ENCODE measurements at regions not wholly inside any gene's neighbourhood (a gene's known extent, or its start where the extent isn't known, plus 50 kb on each side); places are given as distances from the start of the nearest gene placed in this dataset.

DNA sequence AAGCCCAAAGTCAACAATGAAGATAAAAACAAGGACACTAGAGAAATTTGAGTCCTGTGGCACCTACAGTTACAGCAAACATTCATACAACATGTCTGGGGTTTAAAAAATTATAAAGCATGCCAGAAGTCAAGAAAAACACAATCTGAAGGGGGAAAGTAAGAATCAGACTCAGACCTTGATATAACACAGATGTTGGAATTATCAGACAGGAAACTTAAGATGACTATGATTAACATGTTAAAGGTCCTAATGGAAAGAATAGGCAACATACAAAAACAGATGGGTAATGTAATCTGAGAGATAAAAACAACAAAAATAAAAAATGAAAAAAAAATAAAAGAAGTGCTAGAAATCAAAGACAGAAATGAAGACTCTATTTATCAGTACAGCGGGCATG is 446.5 kb downstream of the SPRY1 start:
- H3K9me3 Mint-ChIP-seq: peaks cover 8% of the 10 kb centered on the region
- H3K36me3 Mint-ChIP-seq: peaks cover 6% of the 10 kb centered on the region
- peaks cover 12% of the 10 kb centered on the region for H3K4me1 Mint-ChIP-seq (ENCODE audit: unreplicated experiment)
- H3K27me3 Mint-ChIP-seq: no peaks in the 10 kb centered on the region
- TF ChIP-seq, protein P1, sequence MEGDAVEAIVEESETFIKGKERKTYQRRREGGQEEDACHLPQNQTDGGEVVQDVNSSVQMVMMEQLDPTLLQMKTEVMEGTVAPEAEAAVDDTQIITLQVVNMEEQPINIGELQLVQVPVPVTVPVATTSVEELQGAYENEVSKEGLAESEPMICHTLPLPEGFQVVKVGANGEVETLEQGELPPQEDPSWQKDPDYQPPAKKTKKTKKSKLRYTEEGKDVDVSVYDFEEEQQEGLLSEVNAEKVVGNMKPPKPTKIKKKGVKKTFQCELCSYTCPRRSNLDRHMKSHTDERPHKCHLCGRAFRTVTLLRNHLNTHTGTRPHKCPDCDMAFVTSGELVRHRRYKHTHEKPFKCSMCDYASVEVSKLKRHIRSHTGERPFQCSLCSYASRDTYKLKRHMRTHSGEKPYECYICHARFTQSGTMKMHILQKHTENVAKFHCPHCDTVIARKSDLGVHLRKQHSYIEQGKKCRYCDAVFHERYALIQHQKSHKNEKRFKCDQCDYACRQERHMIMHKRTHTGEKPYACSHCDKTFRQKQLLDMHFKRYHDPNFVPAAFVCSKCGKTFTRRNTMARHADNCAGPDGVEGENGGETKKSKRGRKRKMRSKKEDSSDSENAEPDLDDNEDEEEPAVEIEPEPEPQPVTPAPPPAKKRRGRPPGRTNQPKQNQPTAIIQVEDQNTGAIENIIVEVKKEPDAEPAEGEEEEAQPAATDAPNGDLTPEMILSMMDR (conservative IDR thresholded peaks at IDR 0.05): no peak
- H3K4me3 Mint-ChIP-seq: no peak overlapping the region
- no peak overlapping the region for H3K27ac Mint-ChIP-seq
- no peak for DNase-seq (ENCODE audit: extremely low spot score, unreplicated experiment)

- Mint-ChIP-seq H3K4me1 (ENCODE audit: unreplicated experiment) (peaks cover 8% of the 10 kb centered on the region), H3K36me3 (peaks cover 6% of the 10 kb centered on the region), H3K27ac (no peak overlapping the region)
Measured at GRCh38 chr4:123844374-123844773, 447.8 kb downstream of the SPRY1 start.

DNA sequence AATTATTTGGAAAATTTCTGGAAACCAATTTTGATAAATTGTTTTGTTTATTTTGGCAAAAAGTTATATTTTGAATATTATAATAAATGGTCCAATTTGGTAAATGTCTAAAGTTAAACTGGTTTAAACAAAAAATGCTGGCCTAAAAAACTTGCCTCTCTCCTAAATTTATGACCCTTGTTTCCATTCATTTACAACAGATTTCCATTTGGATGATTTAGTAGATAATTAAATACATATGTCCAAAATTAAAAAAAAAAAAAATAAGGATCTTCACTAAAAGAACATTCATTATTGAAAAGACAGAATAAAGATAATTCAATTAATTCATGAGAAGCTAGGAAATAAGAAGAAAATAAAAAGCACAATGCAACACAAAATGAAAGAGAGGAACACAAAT is 449.5 kb downstream of the SPRY1 start:
- Mint-ChIP-seq H3K27ac (no peak overlapping the region), H3K9me3 (peaks cover 8% of the 10 kb centered on the region), H3K27me3 (no peaks in the 10 kb centered on the region), H3K4me3 (no peak overlapping the region), H3K4me1 (ENCODE audit: unreplicated experiment) (peaks cover 8% of the 10 kb centered on the region), H3K36me3 (peaks cover 6% of the 10 kb centered on the region)
- TF ChIP-seq, protein P1 (conservative IDR thresholded peaks at IDR 0.05): no peak
- no peak for DNase-seq (ENCODE audit: extremely low spot score, unreplicated experiment)

More at GRCh38 chr4:123844374-123844773, 447.8 kb downstream of the SPRY1 start:
- TF ChIP-seq, protein P1 (conservative IDR thresholded peaks at IDR 0.05): no peak
- no peak for DNase-seq (ENCODE audit: extremely low spot score, unreplicated experiment)
- Mint-ChIP-seq H3K9me3 (peaks cover 8% of the 10 kb centered on the region), H3K4me3 (no peak overlapping the region), H3K27me3 (no peaks in the 10 kb centered on the region)

DNA sequence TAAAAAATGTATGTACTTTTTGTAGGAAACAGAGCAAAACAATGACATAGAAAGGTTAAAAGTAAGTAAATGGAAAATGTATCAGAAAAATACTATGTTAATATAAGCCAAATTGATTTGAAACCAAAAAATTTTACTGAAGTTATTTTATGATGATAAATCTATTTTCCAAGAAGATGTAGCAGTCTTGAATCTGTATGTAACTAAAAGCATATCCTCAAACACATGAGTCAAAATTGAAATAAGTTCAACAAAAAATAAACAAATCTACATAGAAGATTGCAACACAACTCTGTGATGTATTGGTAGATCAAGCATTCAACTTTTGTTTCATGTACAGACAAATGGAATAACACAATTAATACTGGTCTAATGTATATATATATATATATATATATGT is 450.0 kb downstream of the SPRY1 start:
- H3K4me3 Mint-ChIP-seq: no peak overlapping the region
- H3K9me3 Mint-ChIP-seq: peaks cover 8% of the 10 kb centered on the region
- no peak overlapping the region for H3K27ac Mint-ChIP-seq
- H3K27me3 Mint-ChIP-seq: no peaks in the 10 kb centered on the region
- peaks cover 6% of the 10 kb centered on the region for H3K36me3 Mint-ChIP-seq
- peaks cover 8% of the 10 kb centered on the region for H3K4me1 Mint-ChIP-seq (ENCODE audit: unreplicated experiment)
- no peak for DNase-seq (ENCODE audit: extremely low spot score, unreplicated experiment)
- TF ChIP-seq, protein P1 (conservative IDR thresholded peaks at IDR 0.05): no peak

DNA sequence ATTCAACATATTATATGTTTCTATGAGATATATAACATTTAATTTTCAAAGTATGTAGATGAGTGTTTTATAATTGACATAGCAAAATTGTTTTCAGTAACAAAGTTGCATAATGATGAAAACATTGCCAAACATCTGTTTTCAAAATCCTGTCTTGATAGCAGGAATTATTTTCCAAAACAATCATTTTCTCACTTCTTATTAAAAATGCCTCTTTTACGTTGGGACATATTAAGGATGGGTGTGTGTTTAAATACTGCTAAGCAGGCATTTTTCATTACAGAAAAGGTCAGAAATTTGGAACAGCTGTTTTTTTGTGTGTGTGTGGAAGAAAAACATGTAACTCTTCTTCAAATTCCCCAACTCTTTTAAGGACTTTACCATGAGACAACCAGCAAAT is 452.0 kb downstream of the SPRY1 start:
- Mint-ChIP-seq H3K4me1 (ENCODE audit: unreplicated experiment) (no peaks in the 10 kb centered on the region), H3K27ac (no peak overlapping the region), H3K36me3 (no peaks in the 10 kb centered on the region), H3K27me3 (no peaks in the 10 kb centered on the region), H3K9me3 (peaks cover under 1% of the 10 kb centered on the region), H3K4me3 (no peak overlapping the region)
- TF ChIP-seq, protein P1 (conservative IDR thresholded peaks at IDR 0.05): no peak
- no peak for DNase-seq (ENCODE audit: extremely low spot score, unreplicated experiment)

DNA sequence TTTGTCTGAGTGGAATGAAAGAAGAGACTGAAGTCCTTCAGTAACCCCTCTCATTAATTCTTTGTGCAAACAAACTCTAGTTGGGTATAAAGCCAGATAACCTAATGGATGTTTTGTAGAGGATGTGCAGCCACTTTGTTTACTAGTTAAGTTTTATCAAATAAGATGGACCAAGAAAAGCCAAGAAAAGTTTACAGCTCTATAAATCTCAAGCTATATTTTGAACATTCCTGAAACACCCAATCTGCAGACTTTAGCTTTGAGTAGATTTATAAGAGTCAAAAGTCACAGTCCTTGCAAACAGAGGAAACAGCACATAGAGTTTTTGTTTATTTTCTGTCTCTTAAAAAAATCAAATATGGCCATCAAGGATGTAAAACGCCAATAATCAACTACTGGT is 452.9 kb downstream of the SPRY1 start:
- TF ChIP-seq, protein P1 (conservative IDR thresholded peaks at IDR 0.05): no peak
- Mint-ChIP-seq H3K27me3 (peaks cover 4% of the 10 kb centered on the region), H3K27ac (no peak overlapping the region), H3K36me3 (no peaks in the 10 kb centered on the region), H3K9me3 (no peaks in the 10 kb centered on the region), H3K4me3 (no peak overlapping the region), H3K4me1 (ENCODE audit: unreplicated experiment) (no peaks in the 10 kb centered on the region)
- no peak for DNase-seq (ENCODE audit: extremely low spot score, unreplicated experiment)
